T47D (cell line): ENCODE measurements at regions not wholly inside any gene's neighbourhood (a gene's known extent, or its start where the extent isn't known, plus 50 kb on each side); places are given as distances from the start of the nearest gene placed in this dataset.

Experiments used
- DNase-seq, 2 experiments: peaks; one replicate each; pipeline versions ENCODE4 v3.0.0 to v3.0.0-alpha.2; 2011 to 2012; ENCODE audit warnings: low read depth in 1 of 2, low spot score in 1 of 2
- JUND ChIP-seq: IDR thresholded peaks from 2 replicates; pipeline ENCODE4 v1.6.1; 2012; ENCODE audit warnings: low read depth
- in situ Hi-C: cut with HindIII; loops from 2 replicates; pipeline ENCODE4 v1.10.0; 2016; ENCODE audit warnings: low sequenced_read_pairs, low pct_unique_long_range_greater_than_20kb

GRCh38 chr10:131675104-131675503 lies 225.7 kb upstream of the PPP2R2D start:
- TF ChIP-seq JUND: no peak
- in situ Hi-C loops: no loop called here
- no peak for DNase-seq

DNA sequence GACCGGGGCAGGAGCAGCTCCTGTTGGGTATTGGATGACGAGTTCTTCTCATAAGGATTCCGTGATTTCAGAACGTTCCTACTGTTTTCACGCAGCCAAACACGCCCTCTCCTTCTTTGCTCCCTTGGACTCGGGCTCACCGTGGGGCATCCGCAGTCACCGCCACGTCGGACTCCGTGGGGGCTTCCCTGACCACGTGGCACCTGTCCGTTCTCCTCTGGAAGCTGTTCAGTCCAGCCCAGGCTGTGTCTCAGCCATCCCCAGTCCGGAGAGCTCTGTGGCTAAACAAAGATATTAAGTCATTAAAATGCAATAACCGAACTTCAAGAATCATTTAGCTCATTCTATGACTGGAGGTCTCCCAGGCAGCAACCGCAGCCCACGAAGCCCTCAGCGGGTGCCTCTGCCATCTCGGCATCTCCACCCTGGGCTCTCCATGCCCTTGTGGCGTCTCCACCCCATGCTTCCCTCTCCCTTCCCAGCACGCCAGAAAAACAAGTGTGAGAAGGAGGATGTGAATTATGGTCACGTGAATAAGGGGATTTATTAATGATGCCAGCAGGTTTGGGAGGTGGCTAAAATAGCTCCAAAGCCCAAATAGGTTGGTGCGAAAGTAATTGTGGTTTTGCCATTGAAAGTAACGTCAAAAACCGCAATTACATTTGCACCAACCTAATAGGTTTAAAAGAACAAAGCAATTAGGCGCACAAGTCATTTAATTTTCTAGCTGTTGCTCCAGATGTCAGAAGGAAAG lies 224.6 kb upstream of the PPP2R2D start:
- in situ Hi-C loops: no loop called here
- no peak for TF ChIP-seq JUND
- no peak for DNase-seq

DNA sequence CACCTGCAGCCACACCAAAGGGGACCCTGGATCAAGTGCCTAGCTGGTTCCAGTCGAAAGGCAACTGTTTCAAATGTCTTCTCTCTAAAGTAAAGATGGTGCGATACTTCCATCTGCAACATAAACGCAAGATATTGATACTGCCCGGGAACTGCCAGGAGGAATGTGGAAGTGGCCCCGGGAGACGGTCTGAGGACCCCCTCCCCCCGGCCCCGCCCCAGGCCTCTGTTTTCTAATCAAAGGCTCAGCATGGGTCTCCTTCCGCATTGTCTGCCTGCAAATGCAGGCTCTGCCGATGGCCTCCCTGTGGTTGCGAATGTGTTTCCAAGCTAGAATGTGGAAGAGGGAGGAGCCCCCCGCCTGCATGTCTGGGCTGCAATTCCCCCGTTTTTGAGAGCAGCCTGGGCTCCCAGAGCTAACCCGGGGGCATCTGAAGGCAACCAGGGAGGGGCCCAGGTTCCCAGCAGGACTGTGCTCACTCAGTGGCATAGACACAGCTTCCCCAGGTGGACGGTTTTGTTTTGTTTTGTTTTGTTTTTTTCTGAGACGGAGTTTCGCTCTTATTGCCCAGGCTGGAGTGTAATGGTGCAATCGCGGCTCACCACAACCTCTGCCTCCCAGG lies 223.9 kb upstream of the PPP2R2D start:
- no peak for DNase-seq
- TF ChIP-seq JUND: no peak
- in situ Hi-C loops: no loop called here

GRCh38 chr10:131677671-131678070 lies 223.1 kb upstream of the PPP2R2D start:
- no peak for TF ChIP-seq JUND
- no peak for DNase-seq
- in situ Hi-C loops: no loop called here

DNA sequence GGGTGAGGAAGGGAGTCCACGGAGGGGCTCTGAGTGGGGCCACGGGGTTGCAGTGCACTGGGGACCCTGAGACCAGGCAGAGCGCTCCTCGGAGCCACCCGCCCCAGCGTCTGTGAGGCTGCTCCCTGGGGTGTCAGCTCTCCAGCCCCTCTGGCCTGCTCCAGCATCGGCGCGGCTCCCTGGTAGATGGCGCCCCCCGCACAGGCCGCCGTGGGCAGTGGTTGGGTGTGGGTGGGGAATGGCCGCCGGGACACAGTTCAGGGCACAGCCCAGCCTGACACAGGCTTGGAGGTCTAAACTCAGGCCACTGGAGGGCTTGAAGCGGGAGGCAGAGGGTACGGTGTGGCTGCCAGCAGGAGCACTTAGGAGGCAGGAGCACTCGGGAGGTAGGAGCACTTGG lies 222.6 kb upstream of the PPP2R2D start:
- no peak for TF ChIP-seq JUND
- in situ Hi-C loops: no loop called here
- DNase-seq: no peak

DNA sequence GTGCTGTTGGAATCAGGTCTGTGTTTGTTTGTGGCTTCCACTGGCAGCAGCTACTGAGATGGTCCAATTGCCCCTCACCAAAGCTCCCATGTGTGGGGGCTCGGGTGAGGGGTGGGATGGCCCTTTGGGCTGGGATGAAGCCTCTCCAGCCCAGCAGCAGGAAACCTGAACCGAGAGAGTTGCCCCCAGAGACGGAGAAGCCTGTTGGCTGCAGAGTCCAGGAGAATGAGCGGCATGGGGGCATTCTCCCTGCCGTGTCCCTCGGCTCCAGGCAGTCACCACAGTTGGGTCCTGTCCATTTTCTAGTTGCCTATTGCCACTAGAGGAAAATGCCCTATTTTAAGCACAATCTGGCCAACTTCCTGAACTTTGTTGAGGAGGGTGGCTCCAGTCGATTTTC lies 222.2 kb upstream of the PPP2R2D start:
- DNase-seq: no peak
- no peak for TF ChIP-seq JUND
- in situ Hi-C loops: no loop called here

GRCh38 chr10:131679926-131680325 lies 220.9 kb upstream of the PPP2R2D start:
- TF ChIP-seq JUND: no peak
- DNase-seq: no peak
- in situ Hi-C loops: no loop called here

GRCh38 chr10:131681122-131681521 lies 219.7 kb upstream of the PPP2R2D start:
- no peak for DNase-seq
- TF ChIP-seq JUND: no peak
- in situ Hi-C loops: no loop called here

DNA sequence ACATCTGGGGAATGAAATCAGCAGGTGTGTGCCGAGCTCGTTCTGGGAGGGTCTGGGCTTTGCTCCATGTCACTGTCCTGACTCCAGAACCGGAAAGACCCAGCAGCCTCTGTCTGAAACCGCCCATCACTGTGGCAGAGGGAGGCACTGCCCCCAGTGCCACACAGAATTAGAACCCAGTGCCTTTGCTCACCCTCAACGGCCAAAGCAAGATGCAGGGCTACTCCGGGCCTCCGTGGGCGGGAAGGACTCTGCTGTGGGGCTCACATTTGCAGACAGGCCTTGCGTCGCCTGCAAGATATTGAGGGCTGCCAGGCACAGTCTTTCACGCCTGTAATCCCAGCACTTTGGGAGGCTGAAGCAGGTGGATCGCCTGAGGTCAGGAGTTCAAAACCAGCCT lies 219.2 kb upstream of the PPP2R2D start:
- TF ChIP-seq JUND: no peak
- in situ Hi-C loops: no loop called here
- no peak for DNase-seq

DNA sequence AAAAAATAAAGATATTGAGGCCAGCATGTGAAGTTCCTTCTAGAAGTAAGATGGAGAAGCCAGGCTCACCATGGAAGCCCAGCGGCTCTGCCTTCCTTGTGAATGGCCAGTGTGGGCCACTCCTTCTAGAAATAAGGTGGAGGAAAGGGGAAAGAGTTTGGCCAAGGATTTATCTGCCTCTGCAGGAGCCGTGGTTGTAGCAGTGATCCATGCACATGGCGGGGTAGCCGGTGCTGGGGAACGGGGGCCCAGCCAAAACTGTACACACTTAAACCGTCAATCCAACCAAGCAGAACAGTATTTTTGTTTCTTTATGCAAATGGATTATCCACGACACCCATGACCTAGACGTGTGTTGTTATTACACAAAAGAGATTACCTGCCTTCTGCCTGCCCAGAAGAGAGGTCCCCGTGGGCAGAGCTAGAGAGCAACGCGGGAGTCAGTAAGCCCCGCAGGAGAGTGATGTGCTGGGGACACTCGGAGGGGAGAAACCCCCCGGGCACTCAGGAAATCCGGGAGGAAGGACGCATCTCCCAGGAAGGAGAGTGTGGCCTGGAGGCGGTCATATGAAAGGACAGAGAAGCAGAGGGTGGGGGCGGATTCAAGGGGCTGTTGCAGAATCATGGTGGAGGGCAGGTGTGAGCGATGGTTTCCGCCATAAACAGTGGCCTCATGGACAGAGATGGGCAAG lies 218.4 kb upstream of the PPP2R2D start:
- TF ChIP-seq JUND: no peak
- DNase-seq: no peak
- in situ Hi-C loops: no loop called here

DNA sequence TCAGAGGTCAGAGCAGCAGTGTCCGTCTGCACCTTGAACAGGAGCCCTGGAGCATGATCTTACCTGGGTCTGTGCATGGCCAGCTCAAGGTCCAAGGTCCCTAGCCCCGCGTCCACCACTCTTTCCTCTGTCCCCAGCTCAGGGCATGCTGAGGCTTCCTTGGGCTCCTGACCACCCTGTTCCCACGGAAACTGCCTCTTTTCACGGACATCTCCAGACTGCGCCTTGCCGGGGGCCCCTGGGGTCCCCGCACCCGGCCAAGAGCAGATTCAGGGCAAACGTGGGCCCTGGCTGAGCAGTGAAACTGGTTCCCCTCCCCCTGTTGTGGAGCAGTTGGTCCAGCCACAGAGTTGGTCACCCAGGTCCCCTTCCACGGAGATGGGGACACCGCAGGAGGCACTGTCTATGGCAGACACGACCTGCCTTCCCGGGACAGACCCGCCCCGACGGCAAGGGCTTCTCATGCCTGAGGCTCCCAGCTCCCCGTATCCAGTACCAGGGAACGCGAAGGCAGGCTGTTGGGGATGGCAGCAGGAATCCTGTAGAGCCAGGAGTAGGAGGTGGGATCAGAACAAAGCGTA lies 217.4 kb upstream of the PPP2R2D start:
- in situ Hi-C loops: no loop called here
- DNase-seq: no peak
- no peak for TF ChIP-seq JUND

DNA sequence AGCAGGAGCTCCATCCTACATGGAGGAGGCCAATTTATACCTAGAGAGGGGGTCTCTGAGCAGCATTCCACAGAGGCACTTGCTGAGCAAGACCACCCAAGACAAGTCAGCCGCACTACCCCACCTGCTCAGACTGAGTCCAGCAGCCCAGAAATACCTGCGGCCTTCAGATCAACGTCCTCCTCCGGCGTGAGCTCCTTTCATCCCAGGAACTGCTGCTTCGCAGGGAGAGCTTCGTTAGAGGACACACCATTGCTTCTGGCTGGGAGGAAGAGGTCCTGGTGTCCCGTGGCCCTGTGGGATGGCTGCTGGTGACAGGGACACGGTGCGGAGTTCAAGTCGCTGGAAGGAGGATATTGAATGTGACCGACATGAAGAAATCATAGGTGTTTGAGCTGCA lies 216.9 kb upstream of the PPP2R2D start:
- no peak for DNase-seq
- in situ Hi-C loops: no loop called here
- TF ChIP-seq JUND: no peak

GRCh38 chr10:131685007-131685406 lies 215.8 kb upstream of the PPP2R2D start:
- no peak for TF ChIP-seq JUND
- in situ Hi-C loops: no loop called here
- no peak for DNase-seq

GRCh38 chr10:131685576-131685975 lies 215.2 kb upstream of the PPP2R2D start:
- no peak for DNase-seq
- in situ Hi-C loops: no loop called here
- no peak for TF ChIP-seq JUND
